WTC11 (cell line): ENCODE measurements at regions not wholly inside any gene's neighbourhood (a gene's known extent, or its start where the extent isn't known, plus 50 kb on each side); places are given as distances from the start of the nearest gene placed in this dataset.

Experiments used
- ATAC-seq: fragments of 200-7000 bp; cut with Tn5 transposase; 2 replicates; pipeline ENCODE4 v1.10.0; 2021; ENCODE audit warnings: mild to moderate bottlenecking, moderate library complexity
- CTCF ChIA-PET: fragments of 300-600 bp; sonication (Branson Sonifier 250); formaldehyde crosslinking; loops from one replicate; lab custom pipeline; 2021; ENCODE audit warnings: antibody characterized with exemption; lab: Charles Lee
- POLR2A ChIA-PET: fragments of 350-600 bp; sonication (Branson Sonifier 250); formaldehyde crosslinking; loops from one replicate; lab custom pipeline; 2021; ENCODE audit warnings: antibody characterized with exemption; lab: Charles Lee
- DNase-seq: peaks from one replicate; pipeline ENCODE4 v3.0.0; 2021; ENCODE audit warnings: low spot score
- H3K27ac Mint-ChIP-seq: 2 replicates; pipeline ENCODE4 v1.8.0; 2021; ENCODE audit warnings: mixed read lengths
- H3K27me3 Mint-ChIP-seq: 2 replicates; pipeline ENCODE4 v1.8.0; 2021; ENCODE audit warnings: low read depth, mild to moderate bottlenecking, moderate library complexity, mixed read lengths
- H3K36me3 Mint-ChIP-seq: 2 replicates; pipeline ENCODE4 v1.8.0; 2021; ENCODE audit warnings: mixed read lengths
- H3K4me1 Mint-ChIP-seq: 2 replicates; pipeline ENCODE4 v1.8.0; 2022; ENCODE audit warnings: mixed read lengths
- H3K4me3 Mint-ChIP-seq: 2 replicates; pipeline ENCODE4 v1.8.0; 2021; ENCODE audit warnings: mild to moderate bottlenecking, moderate library complexity, mixed read lengths
- H3K9me3 Mint-ChIP-seq: 2 replicates; pipeline ENCODE4 v1.8.0; 2021; ENCODE audit warnings: mixed read lengths
- CREM ChIP-seq: sonication (generic); formaldehyde crosslinking; IDR thresholded peaks from 2 replicates; pipeline ENCODE4 v1.8.1; 2022; ENCODE audit warnings: mild to moderate bottlenecking, missing genetic modification reagents, moderate library complexity
- ETV6 ChIP-seq: sonication (generic); formaldehyde crosslinking; IDR thresholded peaks from 2 replicates; pipeline ENCODE4 v1.8.1; 2022; ENCODE audit warnings: mild to moderate bottlenecking, missing genetic modification reagents
- GTF2I ChIP-seq: fragments of 250-450 bp; sonication (Bioruptor Pico); conservative IDR thresholded peaks from 2 replicates; pipeline ENCODE4 v1.4.0; 2021; ENCODE audit warnings: mild to moderate bottlenecking
- JUN ChIP-seq: sonication (generic); formaldehyde crosslinking; IDR thresholded peaks from 2 replicates; pipeline ENCODE4 v1.8.0; 2023; ENCODE audit warnings: mild to moderate bottlenecking, missing genetic modification reagents
- KAT7 ChIP-seq: sonication (generic); formaldehyde crosslinking; IDR thresholded peaks from 2 replicates; pipeline ENCODE4 v1.8.1; 2023; ENCODE audit warnings: missing genetic modification reagents, mild to moderate bottlenecking, borderline replicate concordance
- NFATC4 ChIP-seq: fragments of 250-450 bp; sonication (Bioruptor Pico); IDR thresholded peaks from 2 replicates; pipeline ENCODE4 v1.9.0; 2021; ENCODE audit warnings: mild to moderate bottlenecking
- NR3C1 ChIP-seq: sonication (generic); formaldehyde crosslinking; conservative IDR thresholded peaks from 2 replicates; pipeline ENCODE4 v1.8.1; 2023; ENCODE audit warnings: low read depth, mild to moderate bottlenecking, missing genetic modification reagents
- RELA ChIP-seq: sonication (generic); formaldehyde crosslinking; IDR thresholded peaks from 2 replicates; pipeline ENCODE4 v1.8.1; 2022; ENCODE audit warnings: missing genetic modification reagents, mild to moderate bottlenecking, borderline replicate concordance
- SMAD4 ChIP-seq: sonication (generic); formaldehyde crosslinking; IDR thresholded peaks from 2 replicates; pipeline ENCODE4 v1.8.0; 2022; ENCODE audit warnings: mild to moderate bottlenecking, missing genetic modification reagents
- SOX15 ChIP-seq: fragments of 250-450 bp; sonication (Bioruptor Pico); IDR thresholded peaks from 2 replicates; pipeline ENCODE4 v1.9.0; 2021; ENCODE audit warnings: mild to moderate bottlenecking
- SP1 ChIP-seq: sonication (generic); formaldehyde crosslinking; conservative IDR thresholded peaks from 2 replicates; pipeline ENCODE4 v1.8.1; 2022; ENCODE audit warnings: missing genetic modification reagents
- TEAD1 ChIP-seq: sonication (generic); formaldehyde crosslinking; IDR thresholded peaks from 2 replicates; pipeline ENCODE4 v1.8.0; 2022; ENCODE audit warnings: mild to moderate bottlenecking, missing genetic modification reagents
- TEAD4 ChIP-seq: sonication (generic); formaldehyde crosslinking; IDR thresholded peaks from 2 replicates; pipeline ENCODE4 v1.8.0; 2022; ENCODE audit warnings: mild to moderate bottlenecking, missing genetic modification reagents
- TF ChIP-seq, protein P1 (sequence below): fragments of 250-450 bp; sonication (Bioruptor Pico); IDR thresholded peaks from 2 replicates; pipeline ENCODE4 v1.8.0; 2021; ENCODE audit warnings: mild to moderate bottlenecking
- TF ChIP-seq, protein P2 (sequence below): sonication (generic); formaldehyde crosslinking; IDR thresholded peaks from 2 replicates; pipeline ENCODE4 v1.8.0; 2023; ENCODE audit warnings: missing genetic modification reagents
- TF ChIP-seq, protein P3 (sequence below): fragments of 250-450 bp; sonication (Bioruptor Pico); IDR thresholded peaks from 2 replicates; pipeline ENCODE4 v1.9.0; 2021; ENCODE audit warnings: mild to moderate bottlenecking
- TF ChIP-seq, protein P4 (sequence below): sonication (generic); formaldehyde crosslinking; IDR thresholded peaks from 2 replicates; pipeline ENCODE4 v1.8.1; 2022; ENCODE audit warnings: low read depth, mild to moderate bottlenecking, moderate library complexity, missing genetic modification reagents, borderline replicate concordance
- TF ChIP-seq, protein P5 (sequence below): sonication (generic); formaldehyde crosslinking; IDR thresholded peaks from 2 replicates; pipeline ENCODE4 v1.8.1; 2023; ENCODE audit warnings: mild to moderate bottlenecking, missing genetic modification reagents, borderline replicate concordance
- TF ChIP-seq, protein P6 (sequence below): sonication (generic); formaldehyde crosslinking; IDR thresholded peaks from 2 replicates; pipeline ENCODE4 v1.8.1; 2023; ENCODE audit warnings: mild to moderate bottlenecking, missing genetic modification reagents
- TF ChIP-seq, protein P7 (sequence below): sonication (generic); formaldehyde crosslinking; conservative IDR thresholded peaks from 2 replicates; pipeline ENCODE4 v1.8.1; 2022; ENCODE audit warnings: mild to moderate bottlenecking, missing genetic modification reagents

DNA sequence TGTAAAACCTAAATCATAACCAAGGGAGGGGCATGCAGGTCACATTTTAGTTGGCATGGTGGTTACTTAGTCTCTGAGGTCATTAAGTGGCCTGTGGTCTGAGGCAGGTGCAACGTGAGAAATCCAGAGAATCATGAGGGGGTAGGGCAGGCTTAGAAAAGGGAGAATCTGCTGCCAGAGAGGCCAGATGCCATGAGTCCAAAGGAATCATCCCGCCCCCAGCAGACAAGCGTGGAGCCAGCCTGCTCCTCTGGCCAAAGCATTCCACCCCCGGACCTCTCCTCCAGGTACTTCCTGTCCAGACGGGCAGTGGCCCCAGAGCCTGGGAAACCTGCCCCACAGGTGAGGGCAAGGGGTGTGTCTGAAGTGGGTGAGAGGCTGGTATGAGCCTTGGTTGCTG lies 196.4 kb upstream of the ZNF32 start (continued):
- TF ChIP-seq, protein P1, sequence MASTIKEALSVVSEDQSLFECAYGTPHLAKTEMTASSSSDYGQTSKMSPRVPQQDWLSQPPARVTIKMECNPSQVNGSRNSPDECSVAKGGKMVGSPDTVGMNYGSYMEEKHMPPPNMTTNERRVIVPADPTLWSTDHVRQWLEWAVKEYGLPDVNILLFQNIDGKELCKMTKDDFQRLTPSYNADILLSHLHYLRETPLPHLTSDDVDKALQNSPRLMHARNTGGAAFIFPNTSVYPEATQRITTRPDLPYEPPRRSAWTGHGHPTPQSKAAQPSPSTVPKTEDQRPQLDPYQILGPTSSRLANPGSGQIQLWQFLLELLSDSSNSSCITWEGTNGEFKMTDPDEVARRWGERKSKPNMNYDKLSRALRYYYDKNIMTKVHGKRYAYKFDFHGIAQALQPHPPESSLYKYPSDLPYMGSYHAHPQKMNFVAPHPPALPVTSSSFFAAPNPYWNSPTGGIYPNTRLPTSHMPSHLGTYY (CRISPR knock-in tag) = no peak
- TF ChIP-seq, protein P2, sequence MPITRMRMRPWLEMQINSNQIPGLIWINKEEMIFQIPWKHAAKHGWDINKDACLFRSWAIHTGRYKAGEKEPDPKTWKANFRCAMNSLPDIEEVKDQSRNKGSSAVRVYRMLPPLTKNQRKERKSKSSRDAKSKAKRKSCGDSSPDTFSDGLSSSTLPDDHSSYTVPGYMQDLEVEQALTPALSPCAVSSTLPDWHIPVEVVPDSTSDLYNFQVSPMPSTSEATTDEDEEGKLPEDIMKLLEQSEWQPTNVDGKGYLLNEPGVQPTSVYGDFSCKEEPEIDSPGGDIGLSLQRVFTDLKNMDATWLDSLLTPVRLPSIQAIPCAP (CRISPR knock-in tag) = no peak
- TF ChIP-seq, protein P3, sequence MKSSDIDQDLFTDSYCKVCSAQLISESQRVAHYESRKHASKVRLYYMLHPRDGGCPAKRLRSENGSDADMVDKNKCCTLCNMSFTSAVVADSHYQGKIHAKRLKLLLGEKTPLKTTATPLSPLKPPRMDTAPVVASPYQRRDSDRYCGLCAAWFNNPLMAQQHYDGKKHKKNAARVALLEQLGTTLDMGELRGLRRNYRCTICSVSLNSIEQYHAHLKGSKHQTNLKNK (CRISPR knock-in tag) = no peak
- TF ChIP-seq TEAD1 (no peak), ETV6 (CRISPR knock-in tag) (no peak), SOX15 (no peak)
- TF ChIP-seq, protein P4, sequence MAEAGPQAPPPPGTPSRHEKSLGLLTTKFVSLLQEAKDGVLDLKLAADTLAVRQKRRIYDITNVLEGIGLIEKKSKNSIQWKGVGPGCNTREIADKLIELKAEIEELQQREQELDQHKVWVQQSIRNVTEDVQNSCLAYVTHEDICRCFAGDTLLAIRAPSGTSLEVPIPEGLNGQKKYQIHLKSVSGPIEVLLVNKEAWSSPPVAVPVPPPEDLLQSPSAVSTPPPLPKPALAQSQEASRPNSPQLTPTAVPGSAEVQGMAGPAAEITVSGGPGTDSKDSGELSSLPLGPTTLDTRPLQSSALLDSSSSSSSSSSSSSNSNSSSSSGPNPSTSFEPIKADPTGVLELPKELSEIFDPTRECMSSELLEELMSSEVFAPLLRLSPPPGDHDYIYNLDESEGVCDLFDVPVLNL (CRISPR knock-in tag) = no peak
- TF ChIP-seq, protein P5, sequence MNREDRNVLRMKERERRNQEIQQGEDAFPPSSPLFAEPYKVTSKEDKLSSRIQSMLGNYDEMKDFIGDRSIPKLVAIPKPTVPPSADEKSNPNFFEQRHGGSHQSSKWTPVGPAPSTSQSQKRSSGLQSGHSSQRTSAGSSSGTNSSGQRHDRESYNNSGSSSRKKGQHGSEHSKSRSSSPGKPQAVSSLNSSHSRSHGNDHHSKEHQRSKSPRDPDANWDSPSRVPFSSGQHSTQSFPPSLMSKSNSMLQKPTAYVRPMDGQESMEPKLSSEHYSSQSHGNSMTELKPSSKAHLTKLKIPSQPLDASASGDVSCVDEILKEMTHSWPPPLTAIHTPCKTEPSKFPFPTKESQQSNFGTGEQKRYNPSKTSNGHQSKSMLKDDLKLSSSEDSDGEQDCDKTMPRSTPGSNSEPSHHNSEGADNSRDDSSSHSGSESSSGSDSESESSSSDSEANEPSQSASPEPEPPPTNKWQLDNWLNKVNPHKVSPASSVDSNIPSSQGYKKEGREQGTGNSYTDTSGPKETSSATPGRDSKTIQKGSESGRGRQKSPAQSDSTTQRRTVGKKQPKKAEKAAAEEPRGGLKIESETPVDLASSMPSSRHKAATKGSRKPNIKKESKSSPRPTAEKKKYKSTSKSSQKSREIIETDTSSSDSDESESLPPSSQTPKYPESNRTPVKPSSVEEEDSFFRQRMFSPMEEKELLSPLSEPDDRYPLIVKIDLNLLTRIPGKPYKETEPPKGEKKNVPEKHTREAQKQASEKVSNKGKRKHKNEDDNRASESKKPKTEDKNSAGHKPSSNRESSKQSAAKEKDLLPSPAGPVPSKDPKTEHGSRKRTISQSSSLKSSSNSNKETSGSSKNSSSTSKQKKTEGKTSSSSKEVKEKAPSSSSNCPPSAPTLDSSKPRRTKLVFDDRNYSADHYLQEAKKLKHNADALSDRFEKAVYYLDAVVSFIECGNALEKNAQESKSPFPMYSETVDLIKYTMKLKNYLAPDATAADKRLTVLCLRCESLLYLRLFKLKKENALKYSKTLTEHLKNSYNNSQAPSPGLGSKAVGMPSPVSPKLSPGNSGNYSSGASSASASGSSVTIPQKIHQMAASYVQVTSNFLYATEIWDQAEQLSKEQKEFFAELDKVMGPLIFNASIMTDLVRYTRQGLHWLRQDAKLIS (CRISPR knock-in tag) = no peak

DNA sequence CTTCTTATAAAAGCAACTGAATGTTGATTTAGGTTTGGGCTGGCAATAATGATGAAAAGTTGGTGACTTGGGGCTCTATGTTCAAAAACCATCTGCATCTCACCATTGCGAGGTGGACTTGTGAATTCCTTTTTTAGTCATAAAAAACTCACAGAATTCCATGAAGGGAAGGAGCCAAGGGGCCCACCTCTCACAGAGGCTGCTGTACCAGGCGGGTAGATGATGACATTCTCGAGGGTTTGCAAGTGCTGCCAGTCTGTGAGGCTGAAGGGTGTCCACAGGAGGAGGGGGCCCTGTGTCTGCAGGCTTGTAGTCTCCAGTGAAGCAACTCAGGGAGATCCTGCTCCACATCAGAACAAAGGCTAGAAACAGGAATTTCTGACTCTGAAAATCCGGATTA lies 195.5 kb upstream of the ZNF32 start:
- H3K36me3 Mint-ChIP-seq = no peaks in the 10 kb centered on the region
- H3K4me1 Mint-ChIP-seq = peaks cover 22% of the 10 kb centered on the region
- ATAC-seq = no peak
- TF ChIP-seq JUN (no peak), ETV6 (CRISPR knock-in tag) (no peak), NFATC4 (CRISPR knock-in tag) (no peak), SP1 (no peak), KAT7 (CRISPR knock-in tag) (no peak), CREM (CRISPR knock-in tag) (no peak), GTF2I (CRISPR knock-in tag) (no peak), RELA (CRISPR knock-in tag) (no peak), TEAD4 (CRISPR knock-in tag) (no peak), NR3C1 (CRISPR knock-in tag) (no peak), SMAD4 (CRISPR knock-in tag) (no peak)
- TF ChIP-seq, protein P6, sequence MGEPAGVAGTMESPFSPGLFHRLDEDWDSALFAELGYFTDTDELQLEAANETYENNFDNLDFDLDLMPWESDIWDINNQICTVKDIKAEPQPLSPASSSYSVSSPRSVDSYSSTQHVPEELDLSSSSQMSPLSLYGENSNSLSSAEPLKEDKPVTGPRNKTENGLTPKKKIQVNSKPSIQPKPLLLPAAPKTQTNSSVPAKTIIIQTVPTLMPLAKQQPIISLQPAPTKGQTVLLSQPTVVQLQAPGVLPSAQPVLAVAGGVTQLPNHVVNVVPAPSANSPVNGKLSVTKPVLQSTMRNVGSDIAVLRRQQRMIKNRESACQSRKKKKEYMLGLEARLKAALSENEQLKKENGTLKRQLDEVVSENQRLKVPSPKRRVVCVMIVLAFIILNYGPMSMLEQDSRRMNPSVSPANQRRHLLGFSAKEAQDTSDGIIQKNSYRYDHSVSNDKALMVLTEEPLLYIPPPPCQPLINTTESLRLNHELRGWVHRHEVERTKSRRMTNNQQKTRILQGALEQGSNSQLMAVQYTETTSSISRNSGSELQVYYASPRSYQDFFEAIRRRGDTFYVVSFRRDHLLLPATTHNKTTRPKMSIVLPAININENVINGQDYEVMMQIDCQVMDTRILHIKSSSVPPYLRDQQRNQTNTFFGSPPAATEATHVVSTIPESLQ (CRISPR knock-in tag) = no peak
- TF ChIP-seq, protein P7, sequence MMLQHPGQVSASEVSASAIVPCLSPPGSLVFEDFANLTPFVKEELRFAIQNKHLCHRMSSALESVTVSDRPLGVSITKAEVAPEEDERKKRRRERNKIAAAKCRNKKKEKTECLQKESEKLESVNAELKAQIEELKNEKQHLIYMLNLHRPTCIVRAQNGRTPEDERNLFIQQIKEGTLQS (CRISPR knock-in tag) = no peak
- TF ChIP-seq, protein P3 (CRISPR knock-in tag) = no peak
- TF ChIP-seq, protein P1 (CRISPR knock-in tag) = no peak
- H3K27ac Mint-ChIP-seq = no peak overlapping the region
- POLR2A ChIA-PET = no interaction called here
- CTCF ChIA-PET = interaction anchor here (1.6 kb wide), 1 partner anchor 154 kb away, joined by 3 read pairs; no protein-coding TSS in a partner anchor
- H3K4me3 Mint-ChIP-seq = no peak overlapping the region
- DNase-seq = no peak
- H3K9me3 Mint-ChIP-seq = no peaks in the 10 kb centered on the region
- no peaks in the 10 kb centered on the region; the same call in 1 of the 2 replicates for H3K27me3 Mint-ChIP-seq
